ENCODE measurements at regions not wholly inside any gene's neighbourhood (a gene's known extent, or its start where the extent isn't known, plus 50 kb on each side); places are given as distances from the start of the nearest gene placed in this dataset.
"Not testable (repeated sequence)": the region's sequence is repeated elsewhere in the genome, so short reads cannot be mapped to it uniquely, and the experiment has no call there.

DNA sequence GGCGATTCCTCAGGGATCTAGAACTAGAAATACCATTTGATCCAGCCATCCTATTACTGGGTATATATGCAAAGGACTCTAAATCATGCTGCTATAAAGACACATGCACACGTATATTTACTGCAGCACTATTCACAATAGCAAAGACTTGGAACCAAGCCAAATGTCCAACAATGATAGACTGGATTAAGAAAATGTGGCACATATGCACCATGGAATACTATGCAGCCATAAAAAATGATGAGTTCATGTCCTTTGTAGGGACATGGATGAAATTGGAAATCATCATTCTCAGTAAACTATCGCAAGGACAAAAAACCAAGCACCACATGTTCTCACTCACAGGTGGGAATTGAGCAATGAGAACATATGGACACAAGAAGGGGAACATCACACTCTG, 93.1 kb upstream of the NT5E start:
- DNase-seq (ENCODE audit: low read depth), result not testable (repeated sequence)

GRCh38 chr6:85355816-85356215, 94.1 kb upstream of the NT5E start:
- no peak for DNase-seq (ENCODE audit: low read depth)

- no peak for DNase-seq (ENCODE audit: low read depth)
Observed at GRCh38 chr6:85354761-85355618, 94.9 kb upstream of the NT5E start.

- DNase-seq (ENCODE audit: low read depth), result no peak
Observed at GRCh38 chr6:85353012-85353411, 96.9 kb upstream of the NT5E start.

DNA sequence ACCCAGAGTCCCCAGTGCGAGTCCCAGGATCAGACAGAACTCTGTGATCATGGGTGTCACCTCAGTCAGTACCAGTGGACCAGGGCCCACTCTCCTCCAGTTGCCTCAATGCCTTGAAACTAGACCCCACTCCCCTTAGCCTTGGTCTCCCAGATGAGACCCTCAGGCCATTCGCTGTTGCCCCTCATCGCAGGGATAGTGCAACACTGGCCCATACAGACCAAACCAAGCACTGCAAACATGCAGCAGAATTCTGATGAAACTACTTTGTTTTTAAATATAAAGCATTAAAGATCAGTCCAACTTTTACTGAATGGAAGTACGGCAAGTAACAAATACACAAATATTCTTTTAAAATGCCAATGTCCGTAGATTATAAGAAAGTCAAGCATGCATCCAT, 101.2 kb upstream of the NT5E start:
- no peak for DNase-seq (ENCODE audit: low read depth)

GRCh38 chr6:85347812-85348211, 102.1 kb upstream of the NT5E start:
- no peak for DNase-seq (ENCODE audit: low read depth)

GRCh38 chr6:85346196-85346595, 103.7 kb upstream of the NT5E start:
- DNase-seq (ENCODE audit: low read depth), result no peak

DNA sequence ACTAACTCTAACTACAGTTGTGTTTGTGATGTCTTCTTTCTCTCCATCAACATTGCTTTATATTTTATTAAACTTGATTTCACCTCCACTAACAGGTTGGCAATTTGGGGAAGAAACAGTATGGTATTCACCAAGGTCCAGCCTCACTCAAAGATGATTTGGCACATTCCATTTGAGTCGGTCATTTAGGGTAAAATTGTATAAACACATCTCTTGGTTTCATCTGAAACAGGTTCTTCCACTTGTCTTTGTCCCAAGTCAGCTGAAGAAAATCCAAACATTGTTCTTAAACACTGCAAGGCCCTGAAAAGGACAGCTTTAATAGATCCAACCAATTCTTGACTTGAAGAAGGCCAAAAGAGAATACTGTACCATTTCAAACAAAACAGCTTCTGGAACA, 104.9 kb upstream of the NT5E start:
- no peak for DNase-seq (ENCODE audit: low read depth)

GRCh38 chr6:85343428-85343827, 106.5 kb upstream of the NT5E start:
- no peak for DNase-seq (ENCODE audit: low read depth)

DNA sequence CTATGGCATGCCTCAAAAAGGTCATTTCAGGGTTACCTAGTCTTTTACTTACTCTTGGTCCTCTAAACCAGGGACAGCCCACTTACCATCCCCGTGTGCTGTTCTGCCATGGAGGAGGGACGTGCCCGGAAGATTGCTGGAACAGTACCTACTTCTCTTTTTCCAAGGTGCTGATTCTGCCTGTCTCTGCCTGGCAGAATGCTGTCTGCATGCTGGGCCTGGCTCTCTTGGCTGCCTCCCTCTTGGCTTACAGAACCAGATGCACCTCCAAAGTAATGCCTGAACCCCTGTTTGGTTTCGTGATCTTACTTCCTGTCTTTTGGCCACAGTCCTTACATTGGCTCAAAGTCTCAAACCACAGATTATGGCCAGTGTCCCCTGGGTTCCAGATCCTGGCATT, 120.7 kb upstream of the NT5E start:
- DNase-seq (ENCODE audit: low read depth), result no peak

DNA sequence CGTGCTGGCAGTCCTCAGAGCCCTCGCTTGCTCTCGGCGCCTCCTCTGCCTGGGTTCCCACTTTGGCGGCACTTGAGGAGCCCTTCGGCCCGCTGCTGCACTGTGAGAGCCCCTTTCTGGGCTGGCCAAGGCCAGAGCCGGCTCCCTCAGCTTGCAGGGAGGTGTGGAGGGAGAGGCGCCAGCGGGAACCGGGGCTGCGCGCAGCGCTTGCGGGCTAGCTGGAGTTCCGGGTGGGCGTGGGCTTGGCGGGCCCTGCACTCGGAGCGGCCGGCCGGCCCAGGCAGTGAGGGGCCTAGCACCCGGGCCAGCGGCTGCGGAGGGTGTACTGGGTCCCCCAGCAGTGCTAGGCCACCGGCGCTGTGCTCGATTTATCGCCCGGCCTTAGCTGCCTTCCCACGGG, 124.1 kb upstream of the NT5E start:
- not testable (repeated sequence) for DNase-seq (ENCODE audit: low read depth)

DNA sequence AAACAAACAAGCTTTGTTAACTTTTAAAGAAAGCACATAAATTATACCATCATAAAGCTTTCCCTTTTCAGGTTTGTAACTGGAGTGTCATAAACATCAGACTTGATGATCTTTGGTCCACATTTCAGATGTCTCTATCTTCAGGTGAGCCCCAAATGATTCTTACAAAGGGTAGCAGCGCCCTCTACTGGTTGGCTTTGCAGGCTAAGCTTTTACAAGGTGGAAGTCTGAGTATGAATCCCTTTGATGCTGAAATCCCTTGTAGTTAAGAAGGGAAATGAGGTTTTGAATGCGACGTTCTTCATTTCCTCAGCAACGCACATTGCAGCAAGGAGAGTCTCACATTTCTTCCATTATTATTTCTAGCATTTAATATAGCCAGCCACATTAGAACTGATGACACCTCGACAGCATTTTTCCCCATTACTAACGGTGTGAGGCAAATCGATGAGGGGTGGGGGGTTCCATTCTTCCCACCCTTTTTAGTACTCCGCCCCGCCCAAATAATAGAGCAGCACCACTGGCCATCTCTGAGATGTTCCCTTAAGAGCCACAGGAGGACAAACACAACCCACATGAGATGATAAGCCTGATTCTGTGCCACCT, 126.3 kb upstream of the NT5E start:
- peak; percentile 52 for DNase-seq (ENCODE audit: low read depth)

- no peak for DNase-seq (ENCODE audit: low read depth)
Observed at GRCh38 chr6:85322446-85323105, 127.3 kb upstream of the NT5E start.

- no peak for DNase-seq (ENCODE audit: low read depth)
Observed at GRCh38 chr6:85321906-85322305, 128.0 kb upstream of the NT5E start.

GRCh38 chr6:85314586-85314985, 135.3 kb upstream of the NT5E start:
- DNase-seq (ENCODE audit: low read depth), result no peak

GRCh38 chr6:85300581-85300980, 149.3 kb upstream of the NT5E start:
- DNase-seq (ENCODE audit: low read depth), result no peak

GRCh38 chr6:85298553-85298952, 151.3 kb upstream of the NT5E start:
- no peak for DNase-seq (ENCODE audit: low read depth)

GRCh38 chr6:85291326-85291725, 158.6 kb upstream of the NT5E start:
- DNase-seq (ENCODE audit: low read depth), result no peak

GRCh38 chr6:85287654-85288053, 162.2 kb upstream of the NT5E start:
- DNase-seq (ENCODE audit: low read depth), result no peak

DNA sequence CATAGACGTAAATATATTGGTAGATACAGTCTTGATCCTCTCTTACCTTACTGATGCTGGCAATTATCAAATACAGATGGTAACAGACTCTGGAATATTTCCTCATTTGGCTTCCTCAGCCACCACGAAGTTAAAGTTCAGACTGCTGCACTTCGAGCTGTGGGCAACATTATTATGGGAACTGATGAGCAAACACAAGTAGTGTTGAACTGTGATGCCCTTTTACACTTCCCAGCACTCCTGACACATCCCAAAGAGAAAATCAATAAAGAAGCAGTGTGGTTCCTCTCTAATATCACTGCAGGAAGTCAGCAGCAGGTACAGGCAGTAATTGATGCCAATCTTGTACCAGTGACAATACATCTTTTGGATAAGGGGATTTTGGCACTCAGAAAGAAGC, 162.7 kb upstream of the NT5E start:
- no peak for DNase-seq (ENCODE audit: low read depth)

GRCh38 chr6:85286507-85286906, 163.4 kb upstream of the NT5E start:
- not testable (repeated sequence) for DNase-seq (ENCODE audit: low read depth)

DNA sequence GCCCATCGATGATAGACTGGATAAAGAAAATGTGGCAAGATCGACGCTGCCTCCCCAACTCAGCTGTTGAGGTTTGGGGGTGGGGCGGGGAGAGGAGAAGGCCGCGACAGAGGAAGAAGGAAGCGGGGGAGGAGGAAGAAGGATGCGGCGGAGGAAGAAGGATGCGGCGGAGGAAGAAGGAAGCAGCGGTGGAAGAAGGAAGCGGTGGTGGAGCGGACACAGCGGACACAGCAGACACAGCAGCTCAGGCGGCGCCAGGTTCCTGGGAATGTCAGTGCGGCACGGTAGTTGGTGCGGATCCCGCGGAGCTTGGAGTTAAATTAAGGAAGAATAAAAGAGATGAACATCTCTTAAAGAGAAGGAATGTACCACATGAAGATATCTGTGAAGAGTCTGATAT, 163.9 kb upstream of the NT5E start:
- DNase-seq (ENCODE audit: low read depth), result no peak

DNA sequence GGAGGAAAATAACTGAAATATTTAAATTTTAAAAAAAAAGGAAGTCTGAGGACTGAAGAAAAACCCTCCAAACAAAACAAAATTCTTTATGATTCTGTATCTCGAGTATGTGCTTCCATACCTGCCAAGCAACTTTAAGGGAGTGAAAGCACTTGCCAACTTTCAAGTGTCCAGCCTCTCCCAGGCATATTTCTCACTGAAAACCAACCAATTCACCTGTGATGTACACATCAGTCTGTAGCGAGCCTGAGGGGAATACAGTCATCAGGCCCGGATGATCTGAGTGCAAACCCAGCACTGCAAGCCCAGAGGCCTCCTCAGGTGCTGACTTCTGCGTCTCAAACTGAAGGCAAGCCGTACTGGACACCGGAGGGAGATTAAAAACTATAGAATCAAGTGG, 164.8 kb upstream of the NT5E start:
- DNase-seq (ENCODE audit: low read depth), result no peak

Data from non-pigmented ciliary epithelial cell (primary cell).